HEK293 (cell line): ENCODE measurements at regions not wholly inside any gene's neighbourhood (a gene's known extent, or its start where the extent isn't known, plus 50 kb on each side); places are given as distances from the start of the nearest gene placed in this dataset.

Source experiments
- CTCF ChIA-PET: fragments of 350-600 bp; formaldehyde crosslinking; extraction: SDS; loops from one replicate; lab custom pipeline; 2021; ENCODE audit warnings: antibody characterized with exemption; lab: Yijun Ruan, JAX
- POLR2A ChIA-PET: fragments of 300-600 bp; formaldehyde crosslinking; extraction: SDS; loops from one replicate; lab custom pipeline; 2020; ENCODE audit warnings: antibody characterized with exemption, inconsistent platforms; lab: Yijun Ruan, JAX
- H3K27ac ChIP-seq: fragments of 200-500 bp; sonication (Bioruptor generic); 2 replicates; pipeline ENCODE4 v1.5.1; 2014; ENCODE audit warnings: low read depth, low read length, control low read depth, inconsistent platforms; ENCODE audit errors: extremely low read depth
- H3K36me3 ChIP-seq, 2 experiments: fragments of 200-500 bp in 1 of 2; sonication (Bioruptor generic) in 1 of 2; 1 replicate in 1 of 2; 2 replicates in 1 of 2; pipeline ENCODE4 v1.5.1; 2014 to 2017; ENCODE audit warnings: inconsistent platforms in 2 of 2, low read length in 2 of 2; ENCODE audit not compliant: control insufficient read depth in 2 of 2, insufficient read depth in 1 of 2
- H3K4me1 ChIP-seq: fragments of 200-500 bp; sonication (Bioruptor generic); 2 replicates; pipeline ENCODE4 v1.5.1; 2014; ENCODE audit warnings: mild to moderate bottlenecking, low read length, inconsistent platforms; ENCODE audit not compliant: control insufficient read depth, insufficient read depth
- H3K4me3 ChIP-seq: 2 replicates; pipeline ENCODE4 v1.5.1; 2011; ENCODE audit warnings: low read depth, mild to moderate bottlenecking, control low read depth, low read length, moderate library complexity
- H3K9me3 ChIP-seq: fragments of 200-500 bp; sonication (Bioruptor generic); 2 replicates; pipeline ENCODE4 v1.5.1; 2014; ENCODE audit warnings: low read depth, low read length, inconsistent platforms; ENCODE audit not compliant: control insufficient read depth, insufficient read depth
- ATF2 ChIP-seq: fragments of 450-650 bp; formaldehyde crosslinking; IDR thresholded peaks from 2 replicates; pipeline ENCODE4 v1.5.1; 2016; ENCODE audit warnings: missing biosample characterization, missing genetic modification characterization, low read depth
- BCL11B ChIP-seq: fragments of 450-650 bp; formaldehyde crosslinking; IDR thresholded peaks from 2 replicates; pipeline ENCODE4 v1.5.1; 2016; ENCODE audit warnings: low read depth, missing biosample characterization, missing genetic modification characterization
- KLF10 ChIP-seq: fragments of 450-650 bp; IDR thresholded peaks from 2 replicates; pipeline ENCODE4 v1.5.1; 2018; ENCODE audit warnings: missing biosample characterization, mild to moderate bottlenecking, missing genetic modification characterization
- PRDM10 ChIP-seq: fragments of 450-650 bp; formaldehyde crosslinking; IDR thresholded peaks from 2 replicates; pipeline ENCODE4 v1.5.1; 2016; ENCODE audit warnings: missing biosample characterization, missing genetic modification characterization
- SALL2 ChIP-seq: fragments of 450-650 bp; formaldehyde crosslinking; IDR thresholded peaks from 2 replicates; pipeline ENCODE4 v1.5.0; 2017; ENCODE audit warnings: missing biosample characterization, mild to moderate bottlenecking, missing genetic modification characterization, borderline replicate concordance
- SCRT2 ChIP-seq: fragments of 450-650 bp; formaldehyde crosslinking; IDR thresholded peaks from 2 replicates; pipeline ENCODE4 v1.5.1; 2016; ENCODE audit warnings: missing biosample characterization, missing genetic modification characterization
- SP3 ChIP-seq: fragments of 450-650 bp; formaldehyde crosslinking; IDR thresholded peaks from 2 replicates; pipeline ENCODE4 v1.5.1; 2016; ENCODE audit warnings: missing biosample characterization, missing genetic modification characterization
- TSHZ1 ChIP-seq: fragments of 450-650 bp; formaldehyde crosslinking; IDR thresholded peaks from 2 replicates; pipeline ENCODE4 v1.5.1; 2016; ENCODE audit warnings: missing biosample characterization, missing genetic modification characterization, borderline replicate concordance
- ZBTB17 ChIP-seq: fragments of 450-650 bp; formaldehyde crosslinking; IDR thresholded peaks from 2 replicates; pipeline ENCODE4 v1.5.1; 2016; ENCODE audit warnings: missing biosample characterization, missing genetic modification characterization
- ZBTB20 ChIP-seq: fragments of 450-650 bp; formaldehyde crosslinking; IDR thresholded peaks from 2 replicates; pipeline ENCODE4 v1.5.1; 2016; ENCODE audit warnings: missing biosample characterization, missing genetic modification characterization
- ZBTB44 ChIP-seq: fragments of 450-650 bp; IDR thresholded peaks from 2 replicates; pipeline ENCODE4 v1.5.1; 2018; ENCODE audit warnings: missing biosample characterization, mild to moderate bottlenecking, missing genetic modification characterization
- ZNF138 ChIP-seq: fragments of 450-650 bp; formaldehyde crosslinking; IDR thresholded peaks from 2 replicates; pipeline ENCODE4 v1.5.1; 2016; ENCODE audit warnings: missing biosample characterization, missing genetic modification characterization, borderline replicate concordance
- ZNF174 ChIP-seq: fragments of 450-650 bp; formaldehyde crosslinking; IDR thresholded peaks from 2 replicates; pipeline ENCODE4 v1.5.0; 2017; ENCODE audit warnings: missing biosample characterization, mild to moderate bottlenecking, missing genetic modification characterization
- ZNF324 ChIP-seq: fragments of 450-650 bp; formaldehyde crosslinking; IDR thresholded peaks from 2 replicates; pipeline ENCODE4 v1.5.1; 2016; ENCODE audit warnings: missing biosample characterization, missing genetic modification characterization
- ZNF335 ChIP-seq: fragments of 450-650 bp; formaldehyde crosslinking; conservative IDR thresholded peaks from 2 replicates; pipeline ENCODE4 v1.5.1; 2016; ENCODE audit warnings: missing biosample characterization, missing genetic modification characterization
- ZNF341 ChIP-seq: fragments of 450-650 bp; formaldehyde crosslinking; IDR thresholded peaks from 2 replicates; pipeline ENCODE4; 2016; ENCODE audit warnings: low read depth, missing biosample characterization, missing genetic modification characterization
- ZNF366 ChIP-seq: fragments of 450-650 bp; formaldehyde crosslinking; conservative IDR thresholded peaks from 2 replicates; pipeline ENCODE4 v1.5.1; 2016; ENCODE audit warnings: missing biosample characterization, missing genetic modification characterization
- ZNF37A ChIP-seq: fragments of 450-650 bp; IDR thresholded peaks from 2 replicates; pipeline ENCODE4 v1.5.1; 2018; ENCODE audit warnings: missing biosample characterization, missing genetic modification characterization
- ZNF416 ChIP-seq: fragments of 450-650 bp; formaldehyde crosslinking; IDR thresholded peaks from 2 replicates; pipeline ENCODE4 v1.5.1; 2016; ENCODE audit warnings: missing biosample characterization, missing genetic modification characterization
- ZNF423 ChIP-seq: fragments of 450-650 bp; formaldehyde crosslinking; IDR thresholded peaks from 2 replicates; pipeline ENCODE4 v1.5.1; 2016; ENCODE audit warnings: missing biosample characterization, missing genetic modification characterization
- ZNF555 ChIP-seq: fragments of 450-650 bp; formaldehyde crosslinking; conservative IDR thresholded peaks from 2 replicates; pipeline ENCODE4 v1.5.1; 2017; ENCODE audit warnings: missing biosample characterization, mild to moderate bottlenecking, missing genetic modification characterization, inconsistent platforms
- ZNF600 ChIP-seq: fragments of 450-650 bp; formaldehyde crosslinking; IDR thresholded peaks from 2 replicates; pipeline ENCODE4 v1.5.1; 2016; ENCODE audit warnings: missing biosample characterization, missing genetic modification characterization
- ZNF623 ChIP-seq: fragments of 450-650 bp; formaldehyde crosslinking; IDR thresholded peaks from 2 replicates; pipeline ENCODE4 v1.5.1; 2016; ENCODE audit warnings: missing biosample characterization, missing genetic modification characterization
- ZNF837 ChIP-seq: fragments of 450-650 bp; formaldehyde crosslinking; IDR thresholded peaks from 2 replicates; pipeline ENCODE4 v1.5.1; 2016; ENCODE audit warnings: missing biosample characterization, missing genetic modification characterization
- ZXDB ChIP-seq: fragments of 450-650 bp; formaldehyde crosslinking; IDR thresholded peaks from 2 replicates; pipeline ENCODE4 v1.5.1; 2016; ENCODE audit warnings: missing biosample characterization, missing genetic modification characterization

GRCh38 chr2:209145941-209146681, 277.7 kb upstream of the MAP2 start (continued):
- TF ChIP-seq PRDM10 (tag by site-specific recombination) (no peak), ZNF600 (tag by site-specific recombination) (no peak), ZNF623 (tag by site-specific recombination) (no peak), ZNF416 (tag by site-specific recombination) (no peak), ZNF555 (tag by site-specific recombination) (no peak), ZXDB (no peak), ZNF366 (tag by site-specific recombination) (no peak), ZNF324 (tag by site-specific recombination) (no peak), BCL11B (tag by site-specific recombination) (no peak), ZNF174 (no peak), ZNF335 (no peak), ZBTB20 (tag by site-specific recombination) (no peak), ATF2 (tag by site-specific recombination) (no peak)

- H3K4me1 ChIP-seq = no peaks in the 10 kb centered on the region
- H3K27ac ChIP-seq = no peak overlapping the region
- POLR2A ChIA-PET = no interaction called here
- H3K4me3 ChIP-seq = no peak overlapping the region
- CTCF ChIA-PET = no interaction called here
- no peaks in the 10 kb centered on the region for H3K36me3 ChIP-seq
- TF ChIP-seq SCRT2 (tag by site-specific recombination) (no peak), BCL11B (tag by site-specific recombination) (no peak), ZNF341 (tag by site-specific recombination) (no peak), ZBTB44 (tag by site-specific recombination) (no peak), TSHZ1 (tag by site-specific recombination) (no peak), ZNF837 (tag by site-specific recombination) (no peak), KLF10 (tag by site-specific recombination) (no peak), SALL2 (no peak), ZNF138 (no peak), ZNF37A (tag by site-specific recombination) (no peak), ZNF623 (tag by site-specific recombination) (no peak), SP3 (tag by site-specific recombination) (no peak), ZBTB17 (tag by site-specific recombination) (no peak), ZNF423 (tag by site-specific recombination) (no peak)
- TF ChIP-seq, all 188 proteins: peak for 0
- no peaks in the 10 kb centered on the region for H3K9me3 ChIP-seq
These were observed 277.0 kb upstream of the MAP2 start for GRCh38 chr2:209146682-209147320.
